Loucy (cell line): ENCODE measurements at regions not wholly inside any gene's neighbourhood (a gene's known extent, or its start where the extent isn't known, plus 50 kb on each side); places are given as distances from the start of the nearest gene placed in this dataset.

Experiments
- H2AFZ ChIP-seq: fragments of 200-600 bp; sonication (generic); 2 replicates; pipeline ENCODE4 v1.6.0; 2016; ENCODE audit warnings: antibody characterized with exemption, mild to moderate bottlenecking, low read length, moderate library complexity
- H3F3A ChIP-seq: fragments of 200-600 bp; 2 replicates; pipeline ENCODE4 v1.6.0; 2016; ENCODE audit warnings: antibody characterized with exemption, low read depth, mild to moderate bottlenecking
- H3K27me3 ChIP-seq: fragments of 200-600 bp; sonication (generic); 2 replicates; pipeline ENCODE4 v1.6.1; 2014; ENCODE audit warnings: low read length, mild to moderate bottlenecking; ENCODE audit not compliant: insufficient read depth, poor library complexity, severe bottlenecking
- H3K36me3 ChIP-seq: fragments of 200-600 bp; sonication (generic); 2 replicates; pipeline ENCODE4 v1.6.1; 2016; ENCODE audit warnings: low read length; ENCODE audit not compliant: insufficient read depth
- H3K4me1 ChIP-seq: fragments of 200-600 bp; sonication (generic); 2 replicates; pipeline ENCODE4 v1.5.1; 2014; ENCODE audit warnings: low read length, mild to moderate bottlenecking; ENCODE audit not compliant: insufficient read depth, poor library complexity, severe bottlenecking
- H3K4me2 ChIP-seq: fragments of 200-600 bp; sonication (generic); 2 replicates; pipeline ENCODE4 v1.6.0; 2014; ENCODE audit warnings: antibody characterized with exemption, low read length, low read depth, mild to moderate bottlenecking; ENCODE audit not compliant: poor library complexity, severe bottlenecking
- H3K4me3 ChIP-seq: fragments of 200-600 bp; sonication (generic); 2 replicates; pipeline ENCODE4 v1.5.1; 2014; ENCODE audit warnings: low read length, mild to moderate bottlenecking, mixed read lengths; ENCODE audit not compliant: poor library complexity, severe bottlenecking
- H3K79me2 ChIP-seq: fragments of 200-600 bp; sonication (generic); 2 replicates; pipeline ENCODE4 v1.6.1; 2014; ENCODE audit warnings: low read length; ENCODE audit not compliant: insufficient read depth
- H3K9ac ChIP-seq: fragments of 200-600 bp; sonication (generic); 2 replicates; pipeline ENCODE4 v1.6.0; 2014; ENCODE audit warnings: mild to moderate bottlenecking, low read depth, low read length, moderate library complexity; ENCODE audit not compliant: poor library complexity, severe bottlenecking
- H3K9me2 ChIP-seq: fragments of 200-600 bp; sonication (generic); replicated peaks from 2 replicates; pipeline ENCODE4 v1.6.1; 2016; ENCODE audit warnings: low read depth, low read length, mixed read lengths
- H3K9me3 ChIP-seq: fragments of 200-600 bp; sonication (generic); 2 replicates; pipeline ENCODE4 v1.6.1; 2014; ENCODE audit warnings: mild to moderate bottlenecking, antibody characterized with exemption, low read length, low read depth; ENCODE audit not compliant: insufficient read depth
- H4K20me1 ChIP-seq: fragments of 200-600 bp; sonication (generic); 2 replicates; pipeline ENCODE4 v1.6.0; 2014; ENCODE audit warnings: antibody characterized with exemption, low read length, mild to moderate bottlenecking; ENCODE audit not compliant: insufficient read depth, poor library complexity, severe bottlenecking
- EZH2phosphoT487 ChIP-seq: fragments of 200-600 bp; IDR thresholded peaks from 2 replicates; pipeline ENCODE4 v1.6.1; 2018; ENCODE audit warnings: antibody characterized with exemption, mild to moderate bottlenecking, moderate library complexity, borderline replicate concordance
- TF ChIP-seq, protein P1 (sequence below): fragments of 200-600 bp; sonication (generic); conservative IDR thresholded peaks from 2 replicates; pipeline ENCODE4 v1.5.1; 2014; ENCODE audit warnings: mild to moderate bottlenecking, antibody characterized with exemption, low read length

DNA sequence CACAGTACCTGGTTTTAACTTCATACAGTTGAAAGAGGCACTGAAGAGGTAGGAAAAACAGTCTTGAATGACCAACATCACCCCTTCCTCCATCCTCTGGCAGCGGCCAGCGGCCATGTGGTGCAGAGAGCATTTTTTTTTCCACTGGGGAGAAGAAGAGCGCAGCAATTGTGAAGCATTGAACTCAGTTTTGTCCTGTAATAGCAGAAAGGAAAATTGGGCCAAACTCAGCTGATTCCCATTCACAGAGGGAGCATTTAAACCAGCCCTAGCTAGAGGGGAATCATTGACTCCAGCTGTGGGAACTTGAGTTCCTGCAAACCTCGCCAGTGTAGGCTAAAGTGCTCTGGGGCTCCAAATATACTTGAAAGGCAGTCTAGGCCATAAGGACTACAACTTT, 316.6 kb upstream of the CHST9 start:
- no peak for TF ChIP-seq EZH2phosphoT487
- TF ChIP-seq, protein P1, sequence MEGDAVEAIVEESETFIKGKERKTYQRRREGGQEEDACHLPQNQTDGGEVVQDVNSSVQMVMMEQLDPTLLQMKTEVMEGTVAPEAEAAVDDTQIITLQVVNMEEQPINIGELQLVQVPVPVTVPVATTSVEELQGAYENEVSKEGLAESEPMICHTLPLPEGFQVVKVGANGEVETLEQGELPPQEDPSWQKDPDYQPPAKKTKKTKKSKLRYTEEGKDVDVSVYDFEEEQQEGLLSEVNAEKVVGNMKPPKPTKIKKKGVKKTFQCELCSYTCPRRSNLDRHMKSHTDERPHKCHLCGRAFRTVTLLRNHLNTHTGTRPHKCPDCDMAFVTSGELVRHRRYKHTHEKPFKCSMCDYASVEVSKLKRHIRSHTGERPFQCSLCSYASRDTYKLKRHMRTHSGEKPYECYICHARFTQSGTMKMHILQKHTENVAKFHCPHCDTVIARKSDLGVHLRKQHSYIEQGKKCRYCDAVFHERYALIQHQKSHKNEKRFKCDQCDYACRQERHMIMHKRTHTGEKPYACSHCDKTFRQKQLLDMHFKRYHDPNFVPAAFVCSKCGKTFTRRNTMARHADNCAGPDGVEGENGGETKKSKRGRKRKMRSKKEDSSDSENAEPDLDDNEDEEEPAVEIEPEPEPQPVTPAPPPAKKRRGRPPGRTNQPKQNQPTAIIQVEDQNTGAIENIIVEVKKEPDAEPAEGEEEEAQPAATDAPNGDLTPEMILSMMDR = no peak
- Histone ChIP-seq H3K4me3 (no peak overlapping the region), H3K4me1 (no peaks in the 10 kb centered on the region), H3K9me2 (no peaks in the 10 kb centered on the region), H3K36me3 (no peaks in the 10 kb centered on the region), H3F3A (no peaks in the 10 kb centered on the region), H4K20me1 (no peaks in the 10 kb centered on the region), H3K4me2 (no peak overlapping the region), H2AFZ (no peak overlapping the region), H3K27me3 (no peaks in the 10 kb centered on the region), H3K9me3 (no peaks in the 10 kb centered on the region), H3K79me2 (no peaks in the 10 kb centered on the region), H3K9ac (no peak overlapping the region)

DNA sequence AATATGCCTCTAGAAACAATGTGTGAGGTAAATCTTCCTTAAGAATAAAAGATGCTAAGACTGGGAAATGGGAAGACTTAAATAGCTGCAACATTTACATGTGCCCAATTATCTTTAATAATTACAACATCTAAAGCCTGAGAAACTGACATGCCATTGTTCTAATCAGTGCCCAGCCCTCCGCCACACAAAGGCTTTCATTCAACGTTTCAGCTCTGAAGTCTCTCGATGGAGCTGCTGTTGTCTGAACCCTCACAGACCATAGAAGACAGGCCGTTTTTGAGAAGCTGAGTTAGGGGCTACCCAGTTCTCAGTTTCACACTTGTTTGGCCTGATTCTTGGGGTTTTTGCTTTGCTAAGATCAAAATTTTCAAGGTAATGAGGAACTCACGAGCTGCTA, 315.4 kb upstream of the CHST9 start:
- Histone ChIP-seq H4K20me1 (no peaks in the 10 kb centered on the region), H3K27me3 (no peaks in the 10 kb centered on the region), H3K4me2 (no peak overlapping the region), H3K9me3 (no peaks in the 10 kb centered on the region), H2AFZ (no peak overlapping the region), H3K4me1 (no peaks in the 10 kb centered on the region), H3K36me3 (no peaks in the 10 kb centered on the region), H3F3A (no peaks in the 10 kb centered on the region), H3K79me2 (no peaks in the 10 kb centered on the region), H3K9ac (no peak overlapping the region), H3K4me3 (no peak overlapping the region), H3K9me2 (no peaks in the 10 kb centered on the region)
- no peak for TF ChIP-seq EZH2phosphoT487
- TF ChIP-seq, protein P1 = no peak

DNA sequence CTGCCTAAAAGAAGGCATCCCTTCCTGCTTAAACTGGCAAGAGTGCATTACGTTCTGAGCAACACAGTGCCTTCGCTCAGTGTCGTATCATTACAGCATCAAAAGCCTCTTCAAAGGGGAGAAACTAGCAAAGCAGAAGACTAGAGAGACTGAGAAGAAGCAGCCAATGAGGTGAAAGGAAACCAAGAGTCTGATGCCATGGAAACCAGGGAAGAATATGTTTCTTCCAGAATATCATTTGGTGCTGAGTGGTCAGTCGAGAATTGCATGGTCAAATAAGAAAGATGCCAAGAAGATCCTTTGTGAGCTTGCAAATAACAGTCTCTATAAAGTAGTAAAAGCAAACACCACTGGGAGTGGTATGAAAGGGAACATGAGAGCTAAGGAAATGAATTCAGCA, 312.1 kb upstream of the CHST9 start:
- Histone ChIP-seq H2AFZ (no peak overlapping the region), H3K9me3 (no peaks in the 10 kb centered on the region), H4K20me1 (no peaks in the 10 kb centered on the region), H3K27me3 (no peaks in the 10 kb centered on the region), H3F3A (no peaks in the 10 kb centered on the region), H3K36me3 (no peaks in the 10 kb centered on the region), H3K4me2 (no peak overlapping the region), H3K4me3 (no peak overlapping the region), H3K9ac (no peak overlapping the region), H3K79me2 (no peaks in the 10 kb centered on the region), H3K9me2 (no peaks in the 10 kb centered on the region), H3K4me1 (no peaks in the 10 kb centered on the region)
- no peak for TF ChIP-seq EZH2phosphoT487
- TF ChIP-seq, protein P1 = no peak
